B cell (primary cell): ENCODE measurements at regions not wholly inside any gene's neighbourhood (a gene's known extent, or its start where the extent isn't known, plus 50 kb on each side); places are given as distances from the start of the nearest gene placed in this dataset.

ENCODE experiments used
- CTCF ChIP-seq: fragments of 200-600 bp; IDR thresholded peaks from one replicate; pipeline ENCODE4 v1.8.0; 2022; ENCODE audit warnings: antibody characterized with exemption, mild to moderate bottlenecking
- EZH2 ChIP-seq: IDR thresholded peaks from 2 replicates; pipeline ENCODE4 v1.6.1; 2012; ENCODE audit warnings: borderline replicate concordance, low read depth, mild to moderate bottlenecking, moderate library complexity, low read length; ENCODE audit not compliant: insufficient read depth, poor library complexity, severe bottlenecking

- no peak for TF ChIP-seq CTCF
- TF ChIP-seq EZH2 = no peak
Measured at GRCh38 chr3:22010997-22011396, 260.0 kb upstream of the ZNF385D start.
